Calu3 (cell line): ENCODE measurements at regions not wholly inside any gene's neighbourhood (a gene's known extent, or its start where the extent isn't known, plus 50 kb on each side); places are given as distances from the start of the nearest gene placed in this dataset.

ENCODE experiments used
- BruUV-seq: library from RNA; stranded (reverse); fragments of 400-500 nt; replicated peaks from 2 replicates; lab custom pipeline; 2021; lab: Mats Ljungman, UMichigan
- CTCF ChIA-PET: fragments of 300-600 bp; sonication (Branson Sonifier 250); formaldehyde crosslinking; loops from one replicate; lab custom pipeline; 2022; ENCODE audit warnings: antibody characterized with exemption; lab: Charles Lee
- DNase-seq: peaks from one replicate; pipeline ENCODE4 v3.0.0; 2022
- H3K27ac Mint-ChIP-seq: one replicate; pipeline ENCODE4 v1.8.0; 2022; ENCODE audit warnings: mixed read lengths; ENCODE audit not compliant: unreplicated experiment
- H3K27me3 Mint-ChIP-seq: one replicate; pipeline ENCODE4 v1.8.0; 2022; ENCODE audit warnings: mixed read lengths; ENCODE audit not compliant: unreplicated experiment
- H3K36me3 Mint-ChIP-seq: one replicate; pipeline ENCODE4 v1.8.0; 2022; ENCODE audit warnings: mild to moderate bottlenecking, moderate library complexity, mixed read lengths; ENCODE audit not compliant: insufficient read depth, unreplicated experiment
- H3K4me1 Mint-ChIP-seq: one replicate; pipeline ENCODE4 v1.8.0; 2022; ENCODE audit warnings: mild to moderate bottlenecking, low read depth, mixed read lengths; ENCODE audit not compliant: unreplicated experiment
- H3K4me3 Mint-ChIP-seq: one replicate; pipeline ENCODE4 v1.8.0; 2022; ENCODE audit warnings: mild to moderate bottlenecking, low read depth, moderate library complexity, mixed read lengths; ENCODE audit not compliant: unreplicated experiment
- H3K9me3 Mint-ChIP-seq: one replicate; pipeline ENCODE4 v1.8.0; 2022; ENCODE audit warnings: low read depth, mixed read lengths; ENCODE audit not compliant: unreplicated experiment
- CTCF ChIP-seq: fragments of 200-600 bp; IDR thresholded peaks from one replicate; pipeline ENCODE4 v1.8.0; 2022; ENCODE audit warnings: antibody characterized with exemption; ENCODE audit not compliant: unreplicated experiment
- intact Hi-C: fragments of 100-400 bp; cut with micrococcal nuclease; formaldehyde crosslinking; loops from one replicate; pipeline ENCODE4 v1.10.0; 2022; ENCODE audit not compliant: unreplicated experiment

GRCh38 chr7:67652937-67653336, 656.3 kb downstream of the TYW1 start:
- CTCF ChIA-PET = no interaction called here
- peaks cover 6% of the 10 kb centered on the region for H3K9me3 Mint-ChIP-seq

GRCh38 chr7:67653856-67654454, 657.3 kb downstream of the TYW1 start:
- Mint-ChIP-seq H3K4me3 (no peak overlapping the region), H3K9me3 (peaks cover 4% of the 10 kb centered on the region), H3K4me1 (no peaks in the 10 kb centered on the region), H3K27me3 (no peaks in the 10 kb centered on the region), H3K36me3 (no peaks in the 10 kb centered on the region), H3K27ac (no peak overlapping the region)
- no peak for DNase-seq
- CTCF ChIA-PET = no interaction called here
- no TSS peak for BruUV-seq
- no peak for TF ChIP-seq CTCF
- intact Hi-C loops = no loop called here

More at GRCh38 chr7:67652937-67653336, 656.3 kb downstream of the TYW1 start:
- no peak for DNase-seq
- Mint-ChIP-seq H3K4me1 (no peaks in the 10 kb centered on the region), H3K4me3 (no peak overlapping the region), H3K27ac (no peak overlapping the region), H3K36me3 (no peaks in the 10 kb centered on the region), H3K27me3 (no peaks in the 10 kb centered on the region)
- intact Hi-C loops = no loop called here
- BruUV-seq = no TSS peak
- no peak for TF ChIP-seq CTCF

- intact Hi-C loops = no loop called here
- Mint-ChIP-seq H3K27me3 (no peaks in the 10 kb centered on the region), H3K36me3 (no peaks in the 10 kb centered on the region), H3K4me3 (no peak overlapping the region), H3K9me3 (peaks cover 3% of the 10 kb centered on the region), H3K4me1 (no peaks in the 10 kb centered on the region), H3K27ac (no peak overlapping the region)
- TF ChIP-seq CTCF = no peak
- BruUV-seq = no TSS peak
- CTCF ChIA-PET = no interaction called here
- DNase-seq = no peak
Measured at GRCh38 chr7:67654642-67655041, 658.0 kb downstream of the TYW1 start.

- Mint-ChIP-seq H3K27ac (no peak overlapping the region), H3K4me1 (no peaks in the 10 kb centered on the region), H3K36me3 (no peaks in the 10 kb centered on the region), H3K4me3 (no peak overlapping the region), H3K9me3 (peaks cover 3% of the 10 kb centered on the region), H3K27me3 (no peaks in the 10 kb centered on the region)
- no TSS peak for BruUV-seq
- CTCF ChIA-PET = no interaction called here
- intact Hi-C loops = no loop called here
- DNase-seq = no peak
- TF ChIP-seq CTCF = no peak
Measured at GRCh38 chr7:67655168-67655567, 658.5 kb downstream of the TYW1 start.
